ENCODE measurements at regions not wholly inside any gene's neighbourhood (a gene's known extent, or its start where the extent isn't known, plus 50 kb on each side); places are given as distances from the start of the nearest gene placed in this dataset.
"Not testable (repeated sequence)": the region's sequence is repeated elsewhere in the genome, so short reads cannot be mapped to it uniquely, and the experiment has no call there.

DNA sequence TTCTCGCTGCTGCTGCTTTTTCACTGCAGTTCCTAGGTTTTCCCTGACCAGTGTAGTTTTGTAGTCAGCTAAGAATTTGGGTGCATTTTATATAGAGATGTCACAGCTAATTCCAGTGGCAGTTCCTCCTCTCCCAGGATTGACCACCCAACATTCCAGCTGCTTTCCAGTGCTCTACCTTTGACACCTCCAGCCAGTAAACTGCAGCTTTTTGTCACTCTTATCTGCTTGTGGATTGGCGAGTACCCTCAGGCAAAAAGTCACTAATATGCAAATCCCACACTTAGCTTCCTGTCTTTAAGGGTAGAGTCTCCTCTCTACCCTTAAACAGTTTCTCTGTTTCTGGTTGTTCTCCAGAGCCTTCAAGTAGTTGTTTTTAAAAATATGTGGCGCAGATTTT lies 146.9 kb upstream of the KCNG1 start:
- no peaks in the 10 kb centered on the region for H3K36me3 ChIP-seq
- no peaks in the 10 kb centered on the region for H3K79me2 ChIP-seq (ENCODE audit: low read depth)
- H3K4me1 ChIP-seq: no peaks in the 10 kb centered on the region
- Mint-ChIP-seq H3K27ac (no peak overlapping the region), H3K36me3 (no peaks in the 10 kb centered on the region), H3K9me3 (no peaks in the 10 kb centered on the region), H3K27me3 (ENCODE audit: insufficient read depth, low read depth) (peaks cover 6% of the 10 kb centered on the region), H3K4me3 (no peak overlapping the region), H3K4me1 (no peaks in the 10 kb centered on the region)
- no peaks in the 10 kb centered on the region for H3F3A ChIP-seq (ENCODE audit: low read depth)
- no peak overlapping the region for H3K4me2 ChIP-seq
- H2AFZ ChIP-seq (replicated peaks): no peak overlapping the region
- no peaks in the 10 kb centered on the region for H3K27me3 ChIP-seq
- no peaks in the 10 kb centered on the region for H3K9me3 ChIP-seq (ENCODE audit: low read depth)
- no peak overlapping the region for H3K27ac ChIP-seq
- no peak overlapping the region for H3K9ac ChIP-seq
- no peak for DNase-seq (ENCODE audit: low spot score)
- H3K4me3 ChIP-seq: no peak overlapping the region
- H4K20me1 ChIP-seq (ENCODE audit: low read depth): no peaks in the 10 kb centered on the region
- TF ChIP-seq EZH2 (IDR thresholded peaks at IDR 0.05) (no peak), EZH2phosphoT487 (IDR thresholded peaks at IDR 0.05) (no peak)
- TF ChIP-seq, protein P1, sequence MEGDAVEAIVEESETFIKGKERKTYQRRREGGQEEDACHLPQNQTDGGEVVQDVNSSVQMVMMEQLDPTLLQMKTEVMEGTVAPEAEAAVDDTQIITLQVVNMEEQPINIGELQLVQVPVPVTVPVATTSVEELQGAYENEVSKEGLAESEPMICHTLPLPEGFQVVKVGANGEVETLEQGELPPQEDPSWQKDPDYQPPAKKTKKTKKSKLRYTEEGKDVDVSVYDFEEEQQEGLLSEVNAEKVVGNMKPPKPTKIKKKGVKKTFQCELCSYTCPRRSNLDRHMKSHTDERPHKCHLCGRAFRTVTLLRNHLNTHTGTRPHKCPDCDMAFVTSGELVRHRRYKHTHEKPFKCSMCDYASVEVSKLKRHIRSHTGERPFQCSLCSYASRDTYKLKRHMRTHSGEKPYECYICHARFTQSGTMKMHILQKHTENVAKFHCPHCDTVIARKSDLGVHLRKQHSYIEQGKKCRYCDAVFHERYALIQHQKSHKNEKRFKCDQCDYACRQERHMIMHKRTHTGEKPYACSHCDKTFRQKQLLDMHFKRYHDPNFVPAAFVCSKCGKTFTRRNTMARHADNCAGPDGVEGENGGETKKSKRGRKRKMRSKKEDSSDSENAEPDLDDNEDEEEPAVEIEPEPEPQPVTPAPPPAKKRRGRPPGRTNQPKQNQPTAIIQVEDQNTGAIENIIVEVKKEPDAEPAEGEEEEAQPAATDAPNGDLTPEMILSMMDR (IDR thresholded peaks at IDR 0.05): no peak

DNA sequence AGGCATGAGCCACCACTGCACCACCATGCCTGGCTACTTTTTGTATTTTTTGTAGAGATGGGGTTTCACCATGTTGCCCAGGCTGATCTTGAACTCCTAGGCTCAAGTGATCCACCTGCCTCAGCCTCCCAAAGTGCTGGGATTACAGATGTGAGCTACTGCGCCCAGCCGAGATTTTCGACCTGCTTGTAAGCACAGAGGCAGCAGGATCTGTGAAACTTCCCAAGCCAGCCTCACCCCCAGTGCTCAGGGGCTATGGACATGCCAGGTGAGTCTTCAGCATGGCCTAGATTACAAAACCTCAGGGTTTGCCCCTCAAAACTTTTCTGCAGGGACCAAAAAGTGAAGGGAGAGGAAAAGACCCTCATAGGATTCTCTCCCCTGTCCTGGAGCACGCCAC lies 145.0 kb upstream of the KCNG1 start:
- H3K4me1 ChIP-seq; H3K4me3 ChIP-seq; H3K9me3 Mint-ChIP-seq; H3K27ac Mint-ChIP-seq; H3K36me3 Mint-ChIP-seq; H3K27me3 ChIP-seq; DNase-seq (ENCODE audit: low spot score); H3K79me2 ChIP-seq (ENCODE audit: low read depth); H3K4me2 ChIP-seq; H3K4me1 Mint-ChIP-seq; H2AFZ ChIP-seq (replicated peaks); H4K20me1 ChIP-seq (ENCODE audit: low read depth); H3K36me3 ChIP-seq; H3F3A ChIP-seq (ENCODE audit: low read depth); H3K9ac ChIP-seq; H3K9me3 ChIP-seq (ENCODE audit: low read depth); H3K27me3 Mint-ChIP-seq (ENCODE audit: insufficient read depth, low read depth); H3K27ac ChIP-seq; H3K4me3 Mint-ChIP-seq: not testable (repeated sequence)

DNA sequence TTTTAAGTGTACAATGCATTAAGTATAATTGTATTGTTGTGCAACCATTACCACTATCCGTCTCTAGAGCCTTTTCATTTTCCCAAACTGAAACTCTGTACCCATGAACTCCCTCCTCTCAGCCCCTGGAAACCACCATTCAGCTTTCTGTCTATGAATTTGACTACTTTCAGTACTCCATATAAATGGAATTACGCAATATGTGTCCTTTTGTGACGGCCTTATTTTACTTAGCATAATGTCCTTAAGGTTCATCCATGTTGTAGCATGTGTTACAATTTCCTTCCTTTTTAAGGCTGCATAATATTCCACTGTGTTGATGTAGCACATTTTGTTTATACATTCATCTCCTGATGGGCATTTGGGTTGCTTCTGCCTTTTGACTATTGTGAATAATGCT lies 143.6 kb upstream of the KCNG1 start:
- Mint-ChIP-seq H3K4me3 (no peak overlapping the region), H3K36me3 (no peaks in the 10 kb centered on the region), H3K4me1 (peaks cover 3% of the 10 kb centered on the region), H3K27me3 (ENCODE audit: insufficient read depth, low read depth) (peaks cover 5% of the 10 kb centered on the region), H3K27ac (no peak overlapping the region), H3K9me3 (no peaks in the 10 kb centered on the region)
- no peak overlapping the region for H3K4me3 ChIP-seq
- H4K20me1 ChIP-seq (ENCODE audit: low read depth): no peaks in the 10 kb centered on the region
- no peaks in the 10 kb centered on the region for H3K4me1 ChIP-seq
- H3K9me3 ChIP-seq (ENCODE audit: low read depth): no peaks in the 10 kb centered on the region
- no peak overlapping the region for H3K4me2 ChIP-seq
- no peak overlapping the region for H3K27ac ChIP-seq
- DNase-seq (ENCODE audit: low spot score): no peak
- H3K27me3 ChIP-seq: no peaks in the 10 kb centered on the region
- no peak overlapping the region for H3K9ac ChIP-seq
- no peak overlapping the region for H2AFZ ChIP-seq (replicated peaks)
- no peaks in the 10 kb centered on the region for H3K36me3 ChIP-seq
- TF ChIP-seq EZH2phosphoT487 (IDR thresholded peaks at IDR 0.05): no peak
- TF ChIP-seq EZH2 (IDR thresholded peaks at IDR 0.05): no peak
- TF ChIP-seq, protein P1 (IDR thresholded peaks at IDR 0.05): no peak
- no peaks in the 10 kb centered on the region for H3K79me2 ChIP-seq (ENCODE audit: low read depth)
- no peaks in the 10 kb centered on the region for H3F3A ChIP-seq (ENCODE audit: low read depth)

DNA sequence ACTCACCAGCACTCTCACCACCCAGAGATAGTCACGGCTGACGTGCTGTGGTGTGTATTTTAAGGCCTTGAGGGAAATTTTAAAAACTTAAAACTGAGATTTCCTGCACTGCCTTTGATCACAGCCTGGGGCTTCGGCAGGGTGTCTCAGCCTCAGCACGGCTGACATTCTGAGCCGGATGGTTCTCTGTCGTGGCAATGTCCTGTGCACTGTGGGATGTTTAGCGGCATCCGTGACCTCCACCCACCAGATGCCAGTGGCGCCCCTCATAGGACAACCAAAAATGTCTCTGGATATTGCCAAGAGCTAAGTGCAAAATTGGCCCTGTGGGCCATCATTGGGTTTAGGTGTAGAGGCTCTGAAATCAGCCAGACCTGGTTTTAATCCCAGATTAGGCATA lies 142.2 kb upstream of the KCNG1 start:
- Histone ChIP-seq H3K9ac (no peak overlapping the region), H3K9me3 (ENCODE audit: low read depth) (no peaks in the 10 kb centered on the region), H3K79me2 (ENCODE audit: low read depth) (no peaks in the 10 kb centered on the region), H3K4me2 (no peak overlapping the region), H3K4me3 (no peak overlapping the region), H2AFZ (replicated peaks) (no peak overlapping the region), H3K27ac (no peak overlapping the region), H3K4me1 (no peaks in the 10 kb centered on the region), H3F3A (ENCODE audit: low read depth) (no peaks in the 10 kb centered on the region), H4K20me1 (ENCODE audit: low read depth) (no peaks in the 10 kb centered on the region), H3K27me3 (no peaks in the 10 kb centered on the region), H3K36me3 (no peaks in the 10 kb centered on the region)
- Mint-ChIP-seq H3K27ac (no peak overlapping the region), H3K9me3 (no peaks in the 10 kb centered on the region), H3K4me3 (no peak overlapping the region), H3K27me3 (ENCODE audit: insufficient read depth, low read depth) (peaks cover 8% of the 10 kb centered on the region), H3K4me1 (peaks cover 3% of the 10 kb centered on the region), H3K36me3 (no peaks in the 10 kb centered on the region)
- TF ChIP-seq EZH2 (IDR thresholded peaks at IDR 0.05) (no peak), EZH2phosphoT487 (IDR thresholded peaks at IDR 0.05) (no peak)
- TF ChIP-seq, protein P1 (IDR thresholded peaks at IDR 0.05): no peak
- no peak for DNase-seq (ENCODE audit: low spot score)
